ENCODE measurements at regions not wholly inside any gene's neighbourhood (a gene's known extent, or its start where the extent isn't known, plus 50 kb on each side); places are given as distances from the start of the nearest gene placed in this dataset.

- TF ChIP-seq ZNF274 (IDR thresholded peaks at IDR 0.05; ENCODE audit: low read depth, low read length), result no peak
- no peak overlapping the region for H3K4me3 ChIP-seq (ENCODE audit: low read length)
Observed at GRCh38 chr18:76564655-76565237, 69.7 kb upstream of the ZNF516 start.

- no peak overlapping the region for H3K4me3 ChIP-seq (ENCODE audit: low read length)
- TF ChIP-seq ZNF274 (IDR thresholded peaks at IDR 0.05; ENCODE audit: low read depth, low read length), result no peak
Observed at GRCh38 chr18:76564117-76564516, 69.1 kb upstream of the ZNF516 start.

- TF ChIP-seq ZNF274 (IDR thresholded peaks at IDR 0.05; ENCODE audit: low read depth, low read length), result no peak
- no peak overlapping the region for H3K4me3 ChIP-seq (ENCODE audit: low read length)
Observed at GRCh38 chr18:76562286-76563122, 67.5 kb upstream of the ZNF516 start.

GRCh38 chr18:76558881-76559667 is 64.0 kb upstream of the ZNF516 start:
- no peak for TF ChIP-seq ZNF274 (IDR thresholded peaks at IDR 0.05; ENCODE audit: low read depth, low read length)
- H3K4me3 ChIP-seq (ENCODE audit: low read length), result no peak overlapping the region

GRCh38 chr18:76557026-76557575 is 62.1 kb upstream of the ZNF516 start:
- no peak overlapping the region for H3K4me3 ChIP-seq (ENCODE audit: low read length)
- TF ChIP-seq ZNF274 (IDR thresholded peaks at IDR 0.05; ENCODE audit: low read depth, low read length), result no peak

- no peak overlapping the region for H3K4me3 ChIP-seq (ENCODE audit: low read length)
- TF ChIP-seq ZNF274 (IDR thresholded peaks at IDR 0.05; ENCODE audit: low read depth, low read length), result no peak
Observed at GRCh38 chr18:76554547-76555222, 59.6 kb upstream of the ZNF516 start.

- H3K4me3 ChIP-seq (ENCODE audit: low read length), result no peak overlapping the region
- no peak for TF ChIP-seq ZNF274 (IDR thresholded peaks at IDR 0.05; ENCODE audit: low read depth, low read length)
Observed at GRCh38 chr18:76553715-76554546, 58.9 kb upstream of the ZNF516 start.

- H3K4me3 ChIP-seq (ENCODE audit: low read length), result no peak overlapping the region
- TF ChIP-seq ZNF274 (IDR thresholded peaks at IDR 0.05; ENCODE audit: low read depth, low read length), result no peak
Observed at GRCh38 chr18:76548541-76548940, 53.5 kb upstream of the ZNF516 start.

GRCh38 chr18:76547296-76547695 is 52.3 kb upstream of the ZNF516 start:
- TF ChIP-seq ZNF274 (IDR thresholded peaks at IDR 0.05; ENCODE audit: low read depth, low read length), result no peak

GRCh38 chr18:76546436-76546835 is 51.4 kb upstream of the ZNF516 start:
- no peak overlapping the region for H3K4me3 ChIP-seq (ENCODE audit: low read length)
- TF ChIP-seq ZNF274 (IDR thresholded peaks at IDR 0.05; ENCODE audit: low read depth, low read length), result no peak

More at GRCh38 chr18:76547296-76547695, 52.3 kb upstream of the ZNF516 start:
- H3K4me3 ChIP-seq (ENCODE audit: low read length), result no peak overlapping the region

GRCh38 chr18:76546088-76546435 is 51.0 kb upstream of the ZNF516 start:
- no peak overlapping the region for H3K4me3 ChIP-seq (ENCODE audit: low read length)
- no peak for TF ChIP-seq ZNF274 (IDR thresholded peaks at IDR 0.05; ENCODE audit: low read depth, low read length)

- no peak overlapping the region for H3K4me3 ChIP-seq (ENCODE audit: low read length)
- TF ChIP-seq ZNF274 (IDR thresholded peaks at IDR 0.05; ENCODE audit: low read depth, low read length), result no peak
Observed at GRCh38 chr18:76545433-76546087, 50.5 kb upstream of the ZNF516 start.
